Inflammatory macrophage treated with lipopolysaccharide for 1 hour (primary cell): ENCODE measurements at regions not wholly inside any gene's neighbourhood (a gene's known extent, or its start where the extent isn't known, plus 50 kb on each side); places are given as distances from the start of the nearest gene placed in this dataset.

Experiments used
- DNase-seq, 2 donors: peaks; one replicate each; pipeline ENCODE4 v3.0.0-alpha.2; 2020 to 2022

DNA sequence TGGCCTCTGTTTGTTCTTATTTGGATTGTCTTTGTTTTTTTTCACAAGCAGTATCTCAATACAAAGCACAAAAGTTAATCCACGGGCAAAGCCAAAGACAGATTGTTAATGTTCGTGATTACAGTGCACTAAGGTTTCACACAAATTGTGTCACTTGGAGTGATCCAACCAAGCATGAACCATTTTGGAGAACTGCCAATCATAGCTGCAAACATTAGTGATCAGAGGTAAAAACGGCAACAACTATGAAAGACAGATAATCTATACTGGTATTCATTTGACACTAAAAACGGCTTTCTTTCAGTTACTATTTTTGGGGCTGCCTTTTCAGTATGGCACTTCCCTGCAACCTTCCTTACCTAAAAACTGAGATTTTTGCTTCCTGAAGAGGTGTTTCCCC is 213.1 kb upstream of the GULP1 start:
- no peak for DNase-seq

DNA sequence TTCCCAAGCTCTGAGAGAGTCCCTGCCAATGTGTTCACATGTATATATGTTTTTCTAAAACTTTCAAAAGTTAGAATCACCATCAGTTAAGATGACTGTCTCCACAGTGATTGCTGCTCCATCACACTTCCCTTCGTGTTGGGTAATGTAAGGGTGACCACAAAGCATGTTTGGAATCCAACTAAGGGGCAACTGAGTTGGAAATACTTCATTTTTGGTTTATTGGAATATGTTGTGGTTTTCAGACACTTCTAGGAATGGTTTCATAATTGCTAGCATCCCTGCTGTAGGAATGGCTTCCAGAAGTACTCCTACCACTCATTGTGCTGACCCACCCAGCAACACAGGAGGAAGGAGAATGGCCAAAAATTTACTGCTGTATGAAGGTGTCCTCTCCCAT is 212.5 kb upstream of the GULP1 start:
- no peak for DNase-seq

DNA sequence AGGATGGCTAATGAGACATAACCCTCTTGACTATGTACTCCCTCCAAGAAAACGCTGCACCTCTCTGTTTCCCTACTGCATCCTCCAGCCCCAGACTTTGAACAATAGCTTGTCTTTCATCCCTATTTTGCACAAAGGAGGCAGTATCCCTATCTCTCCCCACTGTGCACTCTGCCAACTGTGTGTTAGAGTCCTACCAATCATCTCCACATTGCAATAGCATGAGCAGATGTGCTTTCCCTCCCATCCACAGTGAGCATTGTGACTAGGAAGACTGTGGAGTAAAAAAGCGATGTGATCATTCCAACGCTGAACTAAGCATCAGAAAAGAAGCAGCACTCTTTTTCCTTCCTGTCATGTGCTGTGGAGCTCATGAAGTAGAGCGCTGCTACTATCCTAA is 206.3 kb upstream of the GULP1 start:
- DNase-seq, result no peak

DNA sequence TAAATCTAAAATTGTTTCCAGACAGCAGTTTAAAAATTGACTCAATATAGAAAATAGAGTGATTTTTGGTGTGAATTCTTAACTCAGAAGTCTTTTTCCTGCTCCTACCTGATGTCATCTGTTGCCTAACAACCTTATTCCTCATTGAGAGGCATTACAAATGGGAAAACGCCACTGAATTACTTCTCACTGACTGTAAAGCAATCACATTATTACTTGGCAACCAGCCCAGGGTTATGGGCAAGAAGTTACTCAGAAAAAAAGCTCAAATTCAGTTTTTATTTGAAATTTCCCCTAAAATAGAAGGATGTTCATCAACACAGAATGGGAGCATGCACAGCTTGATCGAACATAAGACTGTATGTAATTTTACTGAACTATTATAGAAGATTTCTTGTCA is 201.8 kb upstream of the GULP1 start:
- no peak for DNase-seq

GRCh38 chr2:188091220-188091619 is 200.5 kb upstream of the GULP1 start:
- DNase-seq, result no peak

- DNase-seq, result no peak
These were observed 198.9 kb upstream of the GULP1 start for GRCh38 chr2:188092734-188093133.

DNA sequence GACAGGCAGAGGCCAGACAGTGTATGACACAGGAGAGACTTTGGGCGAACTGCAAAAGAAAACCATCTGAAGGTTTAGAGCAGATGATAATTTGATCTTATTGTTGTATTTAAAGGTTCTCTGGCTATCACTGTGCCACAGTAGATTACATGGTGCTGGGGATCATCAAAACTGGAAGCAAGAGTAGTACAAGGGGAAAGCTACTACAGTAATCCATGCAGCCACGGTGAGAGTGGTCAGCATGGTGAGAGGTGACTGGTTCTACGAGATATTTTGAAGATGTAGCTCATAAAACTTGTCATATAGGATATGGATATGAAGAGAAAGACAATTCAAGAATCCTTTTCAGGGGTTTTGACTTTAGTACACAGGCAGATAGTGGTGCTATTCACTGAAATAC is 194.8 kb upstream of the GULP1 start:
- DNase-seq, result no peak

- no peak for DNase-seq
These were observed 188.8 kb upstream of the GULP1 start for GRCh38 chr2:188102881-188103280.

- DNase-seq, result no peak
These were observed 177.7 kb upstream of the GULP1 start for GRCh38 chr2:188114014-188114413.

- no peak for DNase-seq
These were observed 174.0 kb upstream of the GULP1 start for GRCh38 chr2:188117706-188118105.

GRCh38 chr2:188118431-188118830 is 173.2 kb upstream of the GULP1 start:
- no peak for DNase-seq

DNA sequence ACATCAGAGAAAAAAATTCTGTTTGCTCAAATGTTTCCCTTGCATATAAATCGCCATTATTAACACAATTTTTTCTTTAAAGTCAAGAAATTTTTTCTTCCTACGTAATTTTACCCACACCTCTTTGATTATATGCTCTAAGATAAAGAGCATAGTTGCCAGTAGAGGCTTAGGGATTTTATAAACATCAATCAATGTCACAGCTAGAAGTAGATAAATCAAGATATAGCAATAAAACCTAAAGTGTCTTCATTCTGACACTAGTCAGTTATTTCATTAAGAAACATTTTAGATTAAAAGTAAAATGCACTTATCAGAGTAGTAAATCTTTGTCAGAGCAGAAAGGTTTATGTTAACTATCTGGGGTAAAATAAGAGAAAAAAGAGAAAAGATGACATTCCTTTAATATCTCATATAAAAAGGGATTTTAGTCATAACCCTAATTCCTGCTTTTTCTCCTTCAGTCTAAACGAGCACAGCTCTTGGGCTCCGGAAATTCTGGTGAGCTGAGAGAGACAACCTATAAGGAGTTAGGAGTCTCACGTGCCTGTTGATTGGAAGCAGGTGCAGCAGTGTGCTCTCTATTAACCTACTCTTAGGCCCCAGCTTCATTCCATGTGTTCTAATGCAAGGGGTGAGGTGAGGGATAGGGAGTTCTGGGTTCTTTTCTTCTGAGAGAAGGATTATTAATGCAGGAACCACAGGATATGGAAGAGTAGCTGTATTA is 172.4 kb upstream of the GULP1 start:
- DNase-seq, result no peak

DNA sequence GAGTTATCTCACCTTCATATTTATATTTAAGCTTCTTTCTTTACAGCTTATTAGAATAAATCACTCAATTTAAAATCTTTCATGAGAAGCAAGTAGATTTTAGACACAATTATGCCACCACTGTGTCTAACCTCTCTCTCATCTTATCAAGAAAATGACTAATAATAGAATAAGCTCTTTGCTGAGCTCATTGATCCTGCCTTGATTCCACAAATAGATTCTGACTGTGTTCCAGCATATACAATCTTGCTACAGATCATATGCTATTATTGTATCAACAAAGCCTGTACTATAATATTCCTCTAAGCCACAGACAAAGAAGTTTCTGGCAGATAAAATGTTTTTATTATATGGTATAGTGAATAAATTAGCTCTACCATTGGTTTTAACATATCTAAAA is 168.7 kb upstream of the GULP1 start:
- no peak for DNase-seq

- no peak for DNase-seq
These were observed 162.0 kb upstream of the GULP1 start for GRCh38 chr2:188129677-188130076.

DNA sequence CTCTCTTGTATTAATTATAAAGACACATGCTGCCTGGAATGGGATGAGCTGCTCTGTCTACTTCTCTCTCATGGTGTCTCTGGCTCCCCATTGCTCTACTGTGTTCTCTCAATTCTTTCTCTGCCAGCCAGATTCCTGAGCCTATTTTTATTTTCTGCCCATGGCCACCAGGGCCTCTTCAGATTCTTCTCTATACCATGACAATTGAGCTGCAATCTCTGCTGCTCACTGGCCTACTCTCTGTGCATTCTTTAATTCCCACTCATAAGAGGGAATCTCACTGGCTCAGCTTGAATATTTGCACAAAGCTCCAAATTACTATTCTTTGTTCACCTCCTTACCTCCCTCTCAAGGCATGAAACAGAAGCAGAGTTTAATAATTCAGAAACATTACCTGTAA is 161.4 kb upstream of the GULP1 start:
- DNase-seq, result no peak

GRCh38 chr2:188131281-188131680 is 160.4 kb upstream of the GULP1 start:
- DNase-seq, result no peak

- DNase-seq, result no peak
These were observed 159.3 kb upstream of the GULP1 start for GRCh38 chr2:188132385-188132784.

- no peak for DNase-seq
These were observed 157.4 kb upstream of the GULP1 start for GRCh38 chr2:188134241-188134640.

- no peak for DNase-seq
These were observed 153.4 kb upstream of the GULP1 start for GRCh38 chr2:188138313-188138712.

GRCh38 chr2:188142088-188142487 is 149.6 kb upstream of the GULP1 start:
- DNase-seq, result no peak

DNA sequence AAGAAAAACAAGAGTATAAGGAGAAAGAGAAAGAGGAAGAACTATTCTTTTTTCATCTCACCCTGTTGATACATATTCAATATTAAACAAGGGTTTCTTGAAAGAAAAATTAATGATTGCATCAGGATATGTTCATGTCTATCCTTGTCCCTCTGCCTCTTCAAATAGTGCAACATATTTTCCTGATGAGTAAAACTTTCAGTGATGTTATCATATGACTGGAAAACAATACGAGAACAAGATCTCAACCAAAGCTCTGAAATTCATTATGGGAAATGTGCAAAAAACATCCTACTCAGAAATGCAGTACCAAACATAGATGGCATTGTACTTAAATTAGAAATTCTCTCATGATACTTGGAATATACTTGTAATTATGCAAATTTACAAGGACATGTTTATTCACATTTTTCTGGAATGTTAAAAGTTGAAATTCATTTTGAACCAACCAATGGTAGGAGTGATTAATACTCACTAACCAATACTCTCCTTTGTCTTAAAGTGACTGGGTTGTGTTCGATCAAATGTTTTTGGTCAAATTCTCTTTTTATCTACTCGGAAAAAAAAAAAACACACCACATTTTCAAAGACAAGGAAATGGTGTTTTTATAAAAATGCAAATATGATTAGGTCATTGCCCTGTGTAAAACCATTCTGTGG is 148.9 kb upstream of the GULP1 start:
- DNase-seq, result no peak

- DNase-seq, result no peak
These were observed 145.8 kb upstream of the GULP1 start for GRCh38 chr2:188145885-188146284.

DNA sequence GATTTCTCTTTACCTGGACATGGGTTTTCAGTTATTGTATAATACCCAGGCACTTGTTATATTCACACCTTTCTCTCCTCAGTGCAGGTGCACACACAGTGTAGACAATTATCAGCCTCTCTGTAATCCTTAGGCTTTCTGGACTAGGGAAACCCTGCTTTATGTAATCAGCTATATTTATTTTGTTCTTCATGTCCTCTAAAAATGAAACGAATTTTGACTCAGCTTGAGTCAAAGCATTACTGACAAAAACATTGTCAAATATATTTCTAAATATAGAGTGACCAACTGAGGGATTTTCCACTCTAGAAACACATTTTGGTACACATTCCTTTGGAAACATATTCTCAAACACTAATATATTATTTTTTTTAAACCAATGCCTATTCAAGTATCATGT is 144.8 kb upstream of the GULP1 start:
- DNase-seq, result no peak

GRCh38 chr2:188151670-188152069 is 140.0 kb upstream of the GULP1 start:
- DNase-seq, result no peak
